Hematopoietic multipotent progenitor cell treated with erythropoietin and hydrocortisone succinate and interleukin-3 and kit ligand, for 17 days (in vitro differentiated cells): ENCODE measurements at regions not wholly inside any gene's neighbourhood (a gene's known extent, or its start where the extent isn't known, plus 50 kb on each side); places are given as distances from the start of the nearest gene placed in this dataset.
"Not testable (repeated sequence)": the region's sequence is repeated elsewhere in the genome, so short reads cannot be mapped to it uniquely, and the experiment has no call there.

Source experiments
- DNase-seq: peaks from one replicate; pipeline ENCODE4 v3.0.0-alpha.2; 2015; ENCODE audit warnings: low spot score

DNA sequence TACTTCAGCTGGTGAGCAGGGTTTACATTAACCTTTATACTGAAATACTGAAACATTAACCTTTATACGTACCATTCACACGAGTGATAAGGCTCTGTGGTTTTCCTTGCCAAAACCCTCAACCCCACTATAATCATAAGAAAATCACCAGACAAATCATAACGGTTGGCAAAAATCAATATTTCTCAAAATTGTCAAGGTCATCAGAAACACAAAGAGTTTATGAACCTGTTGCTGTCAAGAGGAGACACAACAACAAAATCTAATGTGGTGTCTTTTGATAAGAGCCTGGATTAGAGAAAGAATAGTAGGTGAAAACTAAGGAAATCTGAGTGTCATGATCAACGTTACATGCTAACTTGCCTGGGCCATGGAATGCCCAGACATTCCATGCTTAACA, 396.9 kb upstream of the TMEFF2 start:
- DNase-seq = no peak

DNA sequence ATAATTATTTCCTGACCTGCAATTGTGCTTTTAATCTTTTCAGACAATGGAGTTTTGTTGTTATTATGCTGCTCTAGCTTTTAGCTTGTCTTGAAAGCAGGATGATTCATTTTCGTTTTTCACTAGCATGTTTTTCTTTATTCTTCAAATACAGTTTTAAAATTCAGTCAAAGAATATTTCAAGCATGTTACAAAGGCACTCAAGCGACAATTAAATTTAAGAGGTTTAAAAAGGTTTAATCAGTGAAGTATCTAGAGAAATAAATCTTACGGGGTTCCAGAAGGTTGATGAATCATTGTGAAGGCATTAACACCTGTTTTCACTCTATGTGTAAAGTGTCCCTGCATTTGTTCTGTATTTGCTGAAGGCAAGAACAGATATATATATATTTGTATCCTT, 390.7 kb upstream of the TMEFF2 start:
- DNase-seq = no peak

DNA sequence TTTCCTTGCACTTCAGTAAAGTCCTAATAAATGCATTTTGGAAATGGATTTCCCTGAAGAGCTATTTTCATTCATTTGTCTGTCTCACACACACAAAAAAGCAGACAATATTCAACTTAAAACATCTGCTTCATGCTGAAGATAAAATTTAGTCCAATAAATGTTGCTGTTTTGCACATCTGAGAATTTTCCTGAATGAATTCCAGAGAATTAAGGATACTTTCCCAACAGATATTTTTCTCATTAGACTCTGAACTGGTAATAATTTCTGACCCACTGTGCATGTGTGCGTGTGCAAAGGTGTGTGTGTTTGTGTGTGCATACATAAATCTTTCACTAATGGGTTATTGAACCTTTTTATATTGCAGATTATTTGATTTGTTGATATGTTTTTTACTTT, 390.2 kb upstream of the TMEFF2 start:
- DNase-seq = no peak

DNA sequence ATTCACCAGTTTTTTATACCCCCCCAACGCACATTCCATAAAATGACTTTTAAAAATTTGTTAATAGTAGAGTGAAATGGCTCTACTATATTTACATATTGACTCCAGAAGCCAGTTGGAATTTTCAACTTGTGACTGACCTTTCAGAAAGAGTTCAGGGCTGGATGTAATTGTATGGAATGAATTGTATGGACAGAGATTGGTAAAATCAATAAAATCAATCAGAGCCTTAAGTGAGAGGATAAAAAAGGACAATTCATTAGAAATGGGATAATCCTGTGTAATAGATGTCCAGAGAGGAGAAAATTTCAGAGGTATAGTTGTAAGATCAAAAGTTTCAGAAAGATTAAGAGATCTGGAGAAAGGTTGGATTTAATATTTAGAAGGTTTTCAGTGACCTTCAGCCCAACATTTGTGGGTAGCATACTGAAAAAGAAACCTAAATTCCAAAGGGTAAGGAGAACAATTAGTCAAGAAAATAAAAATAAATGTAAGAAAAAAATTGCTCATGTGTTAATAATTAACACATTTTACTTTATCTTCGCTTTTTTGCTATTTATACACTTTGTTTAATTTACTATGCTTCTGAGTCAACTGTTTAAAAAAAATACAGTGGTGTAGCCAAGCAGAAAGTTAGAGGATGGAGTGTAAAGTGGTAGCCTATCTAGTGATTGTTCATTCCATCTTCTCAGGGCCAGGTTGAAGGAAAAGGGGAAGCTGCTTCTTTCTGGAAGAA, 385.4 kb upstream of the TMEFF2 start:
- DNase-seq = no peak

DNA sequence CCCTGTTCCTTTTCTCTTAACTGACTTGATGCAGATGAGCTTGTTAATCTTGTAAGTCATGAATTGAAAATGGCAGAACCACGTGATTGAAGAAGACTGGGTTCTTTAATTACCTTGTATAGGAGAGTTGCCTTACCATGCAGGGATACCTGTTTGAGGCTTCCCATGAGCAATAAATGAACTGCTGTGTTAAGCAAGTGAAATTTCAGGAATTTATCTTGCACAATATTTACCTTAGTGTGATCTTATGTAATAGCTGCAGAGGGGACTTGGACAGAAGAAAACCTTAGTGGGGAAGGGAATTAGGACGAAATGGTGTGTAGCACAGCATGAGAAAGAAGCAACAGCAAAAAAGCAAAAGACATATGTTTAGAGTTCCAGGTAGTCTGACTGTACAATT, 384.0 kb upstream of the TMEFF2 start:
- no peak for DNase-seq

DNA sequence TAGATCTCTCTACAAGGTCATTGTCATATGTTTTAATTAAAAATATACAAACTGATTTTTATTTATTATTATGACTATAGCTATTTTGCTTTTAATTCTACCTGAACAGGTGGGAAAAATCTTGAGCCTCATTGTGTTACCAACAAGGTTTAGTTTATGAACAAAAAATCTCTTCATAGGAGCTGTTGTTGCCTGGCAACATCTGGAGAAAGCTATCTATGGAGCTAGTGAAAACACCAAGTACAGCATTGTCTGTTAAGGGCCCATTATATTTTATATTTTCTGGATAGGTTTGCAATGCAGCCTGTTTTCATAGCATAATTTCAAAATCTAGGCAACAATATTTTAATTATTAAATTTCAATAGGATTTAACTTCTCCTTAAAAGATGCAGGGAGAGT, 383.0 kb upstream of the TMEFF2 start:
- no peak for DNase-seq

DNA sequence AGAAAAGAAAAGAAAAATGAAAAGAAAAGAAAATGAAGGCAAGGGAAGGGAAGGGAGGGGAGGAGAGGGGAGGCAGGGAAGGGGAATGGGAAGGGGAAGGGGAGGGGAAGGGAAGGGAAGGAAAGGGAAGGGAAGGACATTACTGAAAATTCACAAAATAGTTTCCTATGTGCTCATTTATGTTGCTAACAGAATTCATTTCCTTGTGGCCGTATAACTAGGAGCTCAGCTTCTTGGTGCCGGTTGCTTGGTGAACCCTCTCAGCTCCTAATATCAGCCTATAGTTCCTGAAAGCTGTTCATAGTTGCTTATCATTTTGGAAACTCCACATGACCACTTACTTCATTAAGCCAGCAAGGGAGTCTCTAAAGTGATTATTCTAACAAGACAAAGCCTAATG, 379.8 kb upstream of the TMEFF2 start:
- no peak for DNase-seq

DNA sequence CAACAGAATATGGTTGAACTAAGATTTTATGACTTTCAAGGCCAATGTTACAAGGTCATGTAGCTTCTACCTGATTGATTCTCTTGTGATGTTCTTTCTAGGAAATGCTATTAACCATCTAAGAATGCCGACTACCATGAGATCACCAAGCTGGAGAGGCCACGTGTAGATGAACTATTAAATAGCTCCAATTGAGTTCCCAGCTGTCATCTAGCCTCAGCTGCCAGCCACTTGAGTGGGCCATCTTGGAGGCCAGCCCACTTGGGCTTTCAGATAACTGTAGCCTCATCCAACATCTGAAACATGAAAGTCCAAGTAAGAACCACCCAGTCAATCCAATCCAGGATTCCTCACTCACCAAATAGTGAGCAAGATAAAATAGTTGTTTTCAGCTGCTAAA, 376.9 kb upstream of the TMEFF2 start:
- no peak for DNase-seq

DNA sequence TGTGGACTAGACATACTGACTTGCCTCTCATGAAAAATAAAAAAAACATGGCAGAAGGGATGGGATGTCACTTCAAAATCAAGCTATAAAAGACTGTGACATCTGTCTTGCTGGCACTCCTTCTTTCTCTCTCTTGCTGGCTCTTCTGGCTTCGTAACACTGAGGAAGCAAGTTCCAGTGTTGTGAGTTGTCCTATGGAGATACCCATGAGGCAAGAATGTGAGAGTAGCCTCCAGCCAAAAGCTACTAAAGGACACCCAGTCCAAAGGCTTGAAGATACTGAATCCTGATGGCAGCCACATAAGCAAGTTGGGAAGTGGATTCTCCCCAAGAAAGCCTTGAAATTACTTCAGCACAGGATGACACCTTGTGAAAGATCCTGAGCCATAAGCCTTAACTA, 376.1 kb upstream of the TMEFF2 start:
- DNase-seq = no peak

DNA sequence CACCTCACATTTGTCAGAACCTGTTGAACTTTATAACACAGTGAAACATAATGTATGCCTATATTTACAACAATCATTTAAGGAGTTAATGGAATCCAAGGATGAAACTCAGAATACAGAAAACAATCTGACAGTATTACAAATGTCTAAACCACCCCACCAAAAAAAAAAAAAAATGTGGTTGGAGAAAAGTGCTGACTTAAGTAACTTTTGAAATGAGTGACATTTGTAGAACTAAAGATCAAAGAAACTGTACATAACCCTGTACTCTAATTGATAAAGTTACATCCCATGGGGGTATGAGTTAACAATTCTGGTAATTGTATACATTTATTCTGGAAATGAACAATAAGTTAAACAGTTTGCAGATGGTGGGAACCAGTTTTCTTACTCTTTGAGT, 372.1 kb upstream of the TMEFF2 start:
- no peak for DNase-seq

DNA sequence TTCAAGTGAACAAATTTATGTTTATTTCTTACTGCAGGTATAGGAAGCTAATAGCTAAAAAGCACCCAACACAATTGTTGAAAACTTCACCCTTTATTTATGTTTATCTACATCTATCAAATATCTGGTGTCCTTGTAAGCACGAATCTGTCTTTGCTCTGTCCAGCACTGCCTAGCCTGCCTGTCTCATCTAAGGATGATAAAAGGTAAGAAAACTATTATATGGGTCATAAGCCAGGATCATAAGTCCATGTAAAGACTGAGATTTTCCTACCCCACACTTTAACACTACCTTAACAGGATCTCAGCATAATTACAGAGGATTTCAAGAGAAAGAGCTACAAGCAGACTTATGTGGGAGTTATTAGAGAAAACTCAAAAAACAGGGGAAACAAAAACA, 365.6 kb upstream of the TMEFF2 start:
- DNase-seq = no peak

DNA sequence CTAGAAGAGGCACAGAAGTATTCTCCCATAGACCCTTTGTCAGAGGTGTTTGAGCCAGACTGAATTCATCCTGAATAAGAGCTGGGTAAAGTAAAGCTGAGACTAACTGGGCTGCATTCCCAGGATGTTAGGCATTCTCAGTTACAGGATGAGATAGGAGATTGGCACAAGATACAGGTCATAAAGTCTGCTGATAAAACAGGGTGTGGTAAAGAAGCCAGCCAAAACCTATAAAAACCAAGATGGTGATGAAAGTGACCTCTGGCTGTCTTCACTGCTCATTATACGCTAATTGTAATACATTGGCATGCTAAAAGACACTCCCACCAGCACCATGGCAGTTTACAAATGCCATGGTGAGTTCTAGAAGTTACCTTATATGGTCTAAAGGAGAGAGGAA, 364.9 kb upstream of the TMEFF2 start:
- DNase-seq = no peak

DNA sequence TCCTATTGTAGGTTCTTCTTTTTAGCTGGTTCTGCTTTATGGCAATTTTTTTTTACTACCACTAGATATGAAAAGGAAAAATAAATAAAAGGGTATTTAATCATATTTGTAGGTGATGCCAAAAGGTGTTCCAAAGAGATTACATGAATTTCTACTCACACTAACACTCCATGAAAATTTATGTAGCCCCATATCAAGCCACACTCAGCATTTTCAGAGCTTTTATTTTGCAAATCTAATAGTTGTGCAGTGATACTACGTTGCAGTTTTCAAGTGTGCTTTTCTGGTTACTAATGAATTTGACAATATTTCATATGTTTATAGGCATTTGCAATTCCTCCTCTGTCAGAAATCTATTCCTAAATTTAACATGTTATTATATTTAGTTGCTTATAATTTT, 363.9 kb upstream of the TMEFF2 start:
- DNase-seq = no peak

DNA sequence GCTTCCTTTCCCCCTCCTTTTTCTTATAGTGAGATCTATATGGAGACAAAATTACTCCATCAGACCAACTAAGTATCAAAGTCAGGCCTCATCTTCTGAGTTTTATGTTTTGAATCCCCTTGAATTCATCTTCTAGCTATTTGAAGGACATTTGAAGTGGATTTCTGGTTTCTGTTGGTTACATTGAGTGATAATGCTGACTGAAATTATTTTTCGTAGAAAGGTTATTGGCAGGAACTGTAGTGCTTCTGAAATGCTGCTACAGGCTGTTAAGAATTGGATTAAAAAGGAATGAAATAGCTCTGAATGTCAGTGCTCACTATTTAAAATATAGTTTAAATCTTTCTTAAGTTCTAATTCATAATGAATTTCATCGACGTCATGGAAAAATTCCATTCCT, 361.0 kb upstream of the TMEFF2 start:
- no peak for DNase-seq

DNA sequence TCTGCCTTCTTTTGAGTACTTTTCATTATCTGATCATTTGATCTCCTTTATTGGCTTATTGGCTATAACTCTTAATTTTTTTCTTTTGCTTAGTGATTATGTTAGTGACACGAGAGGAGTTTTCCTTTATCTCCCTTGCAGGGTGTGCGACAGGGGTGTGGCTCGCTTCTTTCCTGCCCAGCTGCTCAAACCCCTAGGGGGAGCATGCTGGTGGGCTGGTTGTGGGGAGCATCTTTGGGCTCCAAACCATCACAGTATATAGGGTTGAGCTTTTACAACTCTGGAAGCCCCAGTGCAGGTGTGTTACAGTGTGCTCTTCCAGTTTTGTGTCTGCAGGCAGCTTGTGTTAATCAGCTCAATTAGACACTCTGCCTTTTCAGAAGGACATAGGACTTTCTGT, 357.0 kb upstream of the TMEFF2 start:
- no peak for DNase-seq

DNA sequence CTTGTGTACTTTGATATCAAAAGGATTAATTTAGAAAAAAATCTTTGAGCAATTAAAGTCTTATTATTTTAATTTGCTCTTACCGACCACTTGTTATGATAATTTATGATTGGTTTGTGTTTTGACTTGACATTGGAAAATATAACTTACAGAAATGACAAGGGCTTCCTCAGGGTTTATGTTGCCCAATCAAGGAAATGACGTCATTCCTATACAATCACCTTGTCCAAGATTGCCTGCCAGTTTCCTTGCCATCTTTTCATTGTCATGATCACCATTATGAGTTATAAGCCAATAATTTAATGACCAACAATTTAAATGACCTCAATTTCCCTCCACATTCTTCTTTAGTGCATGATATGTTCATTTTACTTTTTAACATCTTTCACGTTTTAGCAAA, 351.8 kb upstream of the TMEFF2 start:
- DNase-seq = no peak

DNA sequence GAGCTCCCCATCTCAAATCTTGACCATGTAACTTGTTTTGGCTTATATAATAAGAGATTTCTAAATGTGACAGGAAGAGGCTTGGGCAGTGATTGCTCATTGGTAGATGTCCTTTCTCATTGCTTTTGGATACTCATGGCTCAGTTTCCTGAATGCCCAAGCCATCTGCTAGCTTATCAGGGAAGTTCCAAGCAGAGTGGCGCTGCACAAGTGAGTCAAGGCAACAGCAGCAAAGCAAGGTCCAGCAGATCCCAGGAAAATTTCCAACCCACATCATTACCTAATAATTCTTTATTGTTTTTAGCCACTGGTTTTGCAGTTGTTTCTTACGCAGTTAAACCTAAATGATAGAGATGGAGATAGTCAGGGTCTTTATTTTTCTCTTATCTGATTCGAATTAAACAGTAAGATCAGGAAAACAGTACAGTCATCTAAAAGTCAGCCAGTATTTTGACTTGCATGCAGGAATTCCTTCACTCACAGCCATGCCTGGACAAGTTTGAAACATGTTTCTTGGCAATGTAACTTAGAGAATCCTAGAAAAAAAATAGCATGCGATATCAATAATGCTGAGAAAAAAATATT, 349.7 kb upstream of the TMEFF2 start:
- no peak for DNase-seq

DNA sequence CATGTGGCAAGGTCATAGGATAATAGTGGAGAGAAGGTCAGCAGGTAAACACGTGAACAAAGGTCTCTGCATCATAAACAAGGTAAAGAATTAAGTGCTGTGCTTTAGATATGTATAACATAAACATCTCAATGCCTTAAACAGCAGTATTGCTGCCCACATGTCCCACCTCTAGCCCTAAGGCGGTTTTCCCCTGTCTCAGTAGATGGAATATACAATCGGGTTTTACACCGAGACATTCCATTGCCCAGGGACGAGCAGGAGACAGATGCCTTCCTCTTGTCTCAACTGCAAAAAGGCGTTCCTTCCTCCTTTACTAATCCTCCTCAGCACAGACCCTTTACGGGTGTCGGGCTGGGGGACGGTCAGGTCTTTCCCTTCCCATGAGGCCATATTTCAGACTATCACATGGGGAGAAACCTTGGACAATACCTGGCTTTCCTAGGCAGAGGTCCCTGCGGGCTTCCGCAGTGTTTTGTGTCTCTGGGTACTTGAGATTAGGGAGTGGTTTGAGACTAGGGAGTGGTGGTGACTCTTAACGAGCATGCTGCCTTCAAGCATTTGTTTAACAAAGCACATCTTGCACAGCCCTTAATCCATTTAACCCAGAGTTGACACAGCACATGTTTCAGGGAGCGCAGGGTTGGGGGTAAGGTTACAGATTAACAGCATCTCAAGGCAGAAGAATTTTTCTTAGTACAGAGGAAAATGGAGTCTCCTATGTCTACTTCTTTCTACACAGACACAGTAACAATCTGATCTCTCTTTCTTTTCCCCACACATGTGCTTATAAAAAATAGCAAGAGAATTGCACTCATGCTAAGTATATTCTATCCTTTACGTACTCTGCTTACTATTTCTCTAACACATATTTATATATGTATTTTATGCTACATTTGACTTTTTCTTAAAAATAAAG, 347.7 kb upstream of the TMEFF2 start:
- DNase-seq = not testable (repeated sequence)

DNA sequence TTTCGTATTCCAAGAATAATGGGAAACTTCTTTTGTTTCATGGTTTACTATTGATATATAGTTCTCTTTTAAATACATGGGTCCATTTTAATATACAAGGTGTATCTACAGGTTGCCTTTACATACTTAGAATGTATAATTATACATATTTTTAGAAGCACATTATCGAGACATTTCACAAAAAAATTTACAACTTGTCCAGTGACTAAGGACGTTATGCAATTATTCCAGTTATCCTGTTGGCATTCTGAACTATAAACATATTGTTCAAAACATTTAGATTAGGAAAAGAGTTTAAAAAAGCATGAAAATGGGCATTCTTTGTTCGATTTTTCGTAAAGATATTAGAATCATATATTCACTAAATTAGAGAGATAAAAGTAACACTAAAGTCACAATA, 344.6 kb upstream of the TMEFF2 start:
- DNase-seq = no peak

DNA sequence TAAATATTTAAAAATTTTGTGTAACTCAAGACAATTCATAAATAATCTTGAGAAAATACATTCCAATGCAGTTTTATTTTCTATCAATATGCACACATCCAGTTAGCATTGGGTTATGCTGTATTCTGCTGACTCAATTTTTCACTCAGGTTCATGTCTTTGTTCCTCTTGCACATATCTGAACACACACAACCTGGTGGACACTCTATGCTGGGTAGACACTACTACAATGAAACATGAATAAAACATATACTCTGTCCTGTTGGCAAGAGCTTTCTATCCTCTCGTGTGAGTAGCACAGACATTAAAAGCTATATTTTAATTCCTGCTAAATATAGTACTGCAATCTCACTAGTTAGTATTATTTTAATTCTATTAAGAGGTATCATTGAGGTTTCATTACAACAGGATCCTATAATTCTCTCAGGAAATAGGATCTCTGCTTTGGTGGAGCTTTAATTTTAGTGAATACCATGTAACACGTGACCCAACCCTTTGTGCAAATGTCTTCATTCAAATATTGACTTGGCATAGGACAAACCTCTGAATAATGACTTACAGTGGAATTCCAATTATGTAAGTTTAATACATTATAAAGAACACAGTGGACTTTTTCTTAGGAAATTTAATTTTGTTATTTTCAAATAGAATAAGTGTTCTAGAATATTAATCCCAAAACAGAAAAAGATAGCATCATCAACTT, 342.3 kb upstream of the TMEFF2 start:
- DNase-seq = no peak

DNA sequence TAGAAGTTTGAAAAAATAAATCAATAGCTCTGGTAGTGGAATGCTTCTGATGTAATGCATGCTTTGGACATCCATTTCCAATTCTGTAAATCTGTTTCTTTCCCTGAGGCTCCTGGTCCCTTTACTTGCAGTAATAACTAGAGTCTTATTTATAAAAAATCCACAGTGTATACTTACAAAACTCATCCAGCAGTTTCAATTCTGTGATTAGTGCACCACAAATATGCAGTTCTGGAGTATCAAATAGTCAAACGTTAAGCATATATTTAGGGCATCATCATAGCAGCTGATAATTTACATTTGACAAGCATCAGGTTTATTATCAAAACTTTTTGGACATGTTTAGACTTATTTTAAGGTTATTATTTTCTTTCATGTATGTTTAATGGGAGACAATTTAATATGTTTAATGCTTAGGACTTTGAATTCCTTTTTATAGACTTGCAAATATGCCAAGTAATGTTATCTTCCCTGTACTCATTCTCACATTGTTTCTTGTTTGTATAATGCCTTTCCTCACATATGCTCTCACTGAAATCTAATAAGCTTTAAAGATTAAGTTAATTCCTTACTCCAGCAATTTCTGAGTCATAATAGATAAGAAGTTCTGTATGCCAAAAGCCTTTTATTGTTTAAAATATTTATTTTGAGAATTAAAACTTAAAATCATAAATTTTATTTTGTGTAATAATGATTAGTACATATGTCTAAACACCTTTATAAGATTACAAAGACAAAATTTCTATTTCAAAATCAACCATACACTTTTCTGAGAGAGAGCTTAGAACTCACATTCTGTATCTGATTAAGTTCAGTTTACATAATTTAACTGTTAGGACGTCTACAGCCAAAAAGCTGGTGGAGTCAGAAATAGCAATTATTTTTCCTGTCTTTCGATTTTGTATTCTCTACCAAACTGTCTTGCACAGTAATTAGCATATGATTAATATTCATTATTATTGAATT, 341.5 kb upstream of the TMEFF2 start:
- no peak for DNase-seq
